Peyer's patch (tissue), 4 donors: ENCODE measurements at regions not wholly inside any gene's neighbourhood (a gene's known extent, or its start where the extent isn't known, plus 50 kb on each side); places are given as distances from the start of the nearest gene placed in this dataset.

Experiments used
- DNase-seq, 3 donors: peaks; one replicate each; pipeline ENCODE4 v3.0.0-alpha.2; 2017 to 2019
- H3K27ac ChIP-seq, 4 donors: fragments of 200-600 bp; sonication (generic); one replicate each; pipeline ENCODE4 v1.5.1; 2016 to 2019
- H3K27me3 ChIP-seq, 2 donors: fragments of 200-600 bp; sonication (generic); one replicate each; pipeline ENCODE4 v1.5.1; 2019
- H3K36me3 ChIP-seq, 3 donors: fragments of 200-600 bp; sonication (generic); one replicate each; pipeline ENCODE4 v1.5.1; 2016 to 2019
- H3K4me1 ChIP-seq, 4 donors: fragments of 200-600 bp; sonication (generic); one replicate each; pipeline ENCODE4 v1.5.1; 2016 to 2019
- H3K4me3 ChIP-seq, 4 donors: fragments of 200-600 bp; sonication (generic); 1 replicate in 3 of 4; 2 replicates in 1 of 4; pipeline ENCODE4 v1.5.1; 2016 to 2019; ENCODE audit warnings: mild to moderate bottlenecking in 1 of 4
- H3K9me3 ChIP-seq, 4 donors: fragments of 200-600 bp; sonication (generic); one replicate each; pipeline ENCODE4 v1.5.1; 2016 to 2019; ENCODE audit warnings: mild to moderate bottlenecking in 1 of 4
- POLR2A ChIP-seq, 2 donors: fragments of 450-650 bp; IDR thresholded peaks; one replicate each; pipeline ENCODE4 v1.5.1; 2017; ENCODE audit warnings: antibody characterized with exemption in 2 of 2, mild to moderate bottlenecking in 2 of 2, moderate library complexity in 2 of 2
- TF ChIP-seq, protein P1 (sequence below), 6 experiments: fragments of 450-650 bp in 4 of 6; fragments of 200-600 bp in 2 of 6; sonication (generic) in 1 of 6; IDR thresholded peaks; one replicate each; pipeline ENCODE4 v1.5.1; 2017 to 2019; ENCODE audit warnings: antibody characterized with exemption in 6 of 6, mild to moderate bottlenecking in 3 of 6, moderate library complexity in 1 of 6

DNA sequence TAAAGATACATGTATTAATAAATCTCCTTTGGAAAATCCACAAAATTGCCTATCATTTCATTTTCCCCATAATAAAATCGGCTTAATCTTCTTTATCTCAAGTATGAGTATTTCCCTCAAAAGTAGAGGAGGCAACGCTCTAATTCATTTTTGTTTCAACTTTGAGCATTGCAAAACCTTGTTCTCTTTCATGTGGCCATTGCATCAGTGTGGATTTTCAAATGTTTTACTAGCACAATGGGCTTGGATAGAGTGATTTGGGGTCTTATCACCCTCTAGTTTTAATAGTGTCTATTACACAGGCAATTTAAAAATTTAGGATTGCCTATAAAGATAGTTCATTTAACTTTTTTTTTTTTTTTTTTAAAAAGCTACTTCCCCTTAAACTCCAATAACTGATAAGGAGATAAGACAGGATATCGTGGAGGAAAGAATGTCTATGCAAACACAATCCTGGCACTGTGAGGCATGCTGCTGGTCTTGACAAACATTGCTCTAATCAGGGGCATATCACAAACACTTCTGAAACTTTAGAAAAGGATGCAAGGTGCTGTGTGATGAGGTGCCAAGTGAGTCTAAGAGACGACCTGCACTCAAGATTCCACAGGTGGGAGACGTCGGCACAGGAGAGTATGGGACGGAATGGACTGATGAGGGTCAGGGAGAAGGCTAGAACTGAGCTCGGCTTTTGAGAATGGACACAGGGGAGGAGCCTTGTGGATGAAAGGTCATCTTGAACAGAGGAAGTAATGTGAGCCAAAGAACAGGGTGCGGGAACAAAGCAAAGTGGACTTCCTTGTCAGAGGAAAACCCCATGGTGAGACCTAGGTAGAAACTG lies 199.7 kb downstream of the IRS2 start:
- Histone ChIP-seq H3K4me1 (peaks cover 0 to 16% (median 0%) of the 10 kb centered on the region in 4 donors), H3K27ac (peak overlapping the region in 3 of 4 donors; percentile 30 to 82 (median 54)), H3K36me3 (no peaks in the 10 kb centered on the region), H3K4me3 (no peak overlapping the region), H3K9me3 (no peaks in the 10 kb centered on the region), H3K27me3 (no peaks in the 10 kb centered on the region)
- peak in 2 of 3 donors; percentile 64 to 75 for DNase-seq
- peak in 1 of 2 donors; percentile 30 for TF ChIP-seq POLR2A (IDR thresholded peaks at IDR 0.05)
- TF ChIP-seq, protein P1, sequence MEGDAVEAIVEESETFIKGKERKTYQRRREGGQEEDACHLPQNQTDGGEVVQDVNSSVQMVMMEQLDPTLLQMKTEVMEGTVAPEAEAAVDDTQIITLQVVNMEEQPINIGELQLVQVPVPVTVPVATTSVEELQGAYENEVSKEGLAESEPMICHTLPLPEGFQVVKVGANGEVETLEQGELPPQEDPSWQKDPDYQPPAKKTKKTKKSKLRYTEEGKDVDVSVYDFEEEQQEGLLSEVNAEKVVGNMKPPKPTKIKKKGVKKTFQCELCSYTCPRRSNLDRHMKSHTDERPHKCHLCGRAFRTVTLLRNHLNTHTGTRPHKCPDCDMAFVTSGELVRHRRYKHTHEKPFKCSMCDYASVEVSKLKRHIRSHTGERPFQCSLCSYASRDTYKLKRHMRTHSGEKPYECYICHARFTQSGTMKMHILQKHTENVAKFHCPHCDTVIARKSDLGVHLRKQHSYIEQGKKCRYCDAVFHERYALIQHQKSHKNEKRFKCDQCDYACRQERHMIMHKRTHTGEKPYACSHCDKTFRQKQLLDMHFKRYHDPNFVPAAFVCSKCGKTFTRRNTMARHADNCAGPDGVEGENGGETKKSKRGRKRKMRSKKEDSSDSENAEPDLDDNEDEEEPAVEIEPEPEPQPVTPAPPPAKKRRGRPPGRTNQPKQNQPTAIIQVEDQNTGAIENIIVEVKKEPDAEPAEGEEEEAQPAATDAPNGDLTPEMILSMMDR (IDR thresholded peaks at IDR 0.05), result no peak

DNA sequence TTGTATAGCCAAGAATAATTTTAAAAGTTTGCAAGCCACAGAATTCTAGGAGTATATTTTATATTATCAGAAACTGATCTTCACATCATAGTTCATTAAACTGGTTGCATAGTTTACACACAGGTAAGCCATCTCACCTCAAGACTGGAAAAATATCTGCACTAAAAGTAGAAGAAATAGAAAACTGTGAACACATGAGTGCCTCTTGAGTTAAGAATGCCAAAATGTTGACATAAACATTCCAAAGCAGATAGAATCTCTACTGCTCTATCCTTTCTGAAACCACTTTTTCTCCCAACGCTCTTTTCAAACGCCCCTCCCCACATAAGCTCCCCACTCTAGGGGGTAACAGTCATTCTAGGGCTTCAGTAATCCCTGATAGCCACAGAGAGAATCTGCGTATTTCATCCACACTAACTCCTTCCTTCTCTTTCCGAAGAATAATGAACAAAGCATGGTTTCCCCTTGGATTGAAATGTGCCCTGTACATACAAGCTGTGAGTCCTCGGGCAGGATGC lies 201.5 kb downstream of the IRS2 start:
- Histone ChIP-seq H3K36me3 (no peaks in the 10 kb centered on the region), H3K27ac (no peak overlapping the region), H3K4me1 (peaks cover 0 to 7% (median 0%) of the 10 kb centered on the region in 4 donors), H3K4me3 (no peak overlapping the region), H3K27me3 (no peaks in the 10 kb centered on the region), H3K9me3 (no peaks in the 10 kb centered on the region)
- TF ChIP-seq POLR2A (IDR thresholded peaks at IDR 0.05), result no peak
- TF ChIP-seq, protein P1 (IDR thresholded peaks at IDR 0.05), result no peak
- no peak for DNase-seq

DNA sequence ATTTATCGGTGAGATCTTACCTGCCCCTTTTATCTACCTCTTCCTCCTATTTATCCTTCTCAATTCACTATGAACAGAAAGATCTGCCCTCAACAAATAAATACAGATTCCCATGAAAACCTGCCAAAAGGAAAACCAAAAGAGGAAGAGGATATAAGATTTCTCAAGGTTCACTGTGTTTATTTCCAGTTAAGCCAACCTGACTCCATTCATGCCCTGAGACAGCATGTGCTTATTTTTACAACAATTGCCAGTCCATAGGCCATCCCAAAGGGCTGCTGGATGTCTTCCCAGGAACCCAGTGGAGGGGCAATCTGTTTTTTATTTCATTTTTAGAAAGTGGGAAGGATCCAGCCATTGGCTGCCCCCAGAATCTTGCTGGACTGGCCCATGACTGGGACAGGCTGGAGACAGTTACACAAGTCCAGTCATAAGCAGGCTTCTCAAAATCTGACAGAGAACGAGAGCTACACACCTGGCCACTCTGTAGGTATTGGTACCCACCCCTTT lies 209.1 kb downstream of the IRS2 start:
- H3K27ac ChIP-seq, result no peak overlapping the region

DNA sequence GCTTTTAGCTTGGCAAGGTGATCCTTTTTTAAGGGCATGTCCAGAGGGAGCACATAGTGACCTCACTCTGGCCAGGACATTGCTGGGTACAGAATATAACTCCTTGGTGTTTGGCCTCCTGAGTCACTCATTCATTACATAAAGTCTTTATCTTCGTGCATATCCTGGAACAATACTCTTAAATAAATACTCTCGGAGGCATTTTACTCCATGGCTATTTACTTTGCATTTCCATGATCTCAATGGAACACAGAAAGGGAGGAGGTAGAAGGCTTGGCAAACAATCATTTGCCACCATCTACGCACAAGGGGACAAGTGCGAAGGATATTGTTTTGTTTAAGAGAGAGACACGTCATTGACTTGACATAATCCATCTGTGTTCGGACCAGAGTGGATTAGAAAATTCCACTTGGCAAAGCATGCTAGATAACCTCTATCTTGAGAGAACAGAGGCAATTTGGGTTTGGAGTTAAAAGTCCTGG lies 210.0 kb downstream of the IRS2 start:
- H3K4me3 ChIP-seq, result no peak overlapping the region
- no peaks in the 10 kb centered on the region for H3K9me3 ChIP-seq
- no peaks in the 10 kb centered on the region for H3K27me3 ChIP-seq
- DNase-seq, result no peak
- no peaks in the 10 kb centered on the region for H3K4me1 ChIP-seq
- H3K36me3 ChIP-seq, result no peaks in the 10 kb centered on the region
- no peak overlapping the region for H3K27ac ChIP-seq
- TF ChIP-seq, protein P1 (IDR thresholded peaks at IDR 0.05), result no peak
- TF ChIP-seq POLR2A (IDR thresholded peaks at IDR 0.05), result no peak

More for the DNA sequence above, 209.1 kb downstream of the IRS2 start:
- no peaks in the 10 kb centered on the region for H3K4me1 ChIP-seq
- no peaks in the 10 kb centered on the region for H3K27me3 ChIP-seq
- H3K36me3 ChIP-seq, result no peaks in the 10 kb centered on the region
- H3K9me3 ChIP-seq, result no peaks in the 10 kb centered on the region
- H3K4me3 ChIP-seq, result no peak overlapping the region
- TF ChIP-seq, protein P1 (IDR thresholded peaks at IDR 0.05), result no peak
- TF ChIP-seq POLR2A (IDR thresholded peaks at IDR 0.05), result no peak
- DNase-seq, result no peak

DNA sequence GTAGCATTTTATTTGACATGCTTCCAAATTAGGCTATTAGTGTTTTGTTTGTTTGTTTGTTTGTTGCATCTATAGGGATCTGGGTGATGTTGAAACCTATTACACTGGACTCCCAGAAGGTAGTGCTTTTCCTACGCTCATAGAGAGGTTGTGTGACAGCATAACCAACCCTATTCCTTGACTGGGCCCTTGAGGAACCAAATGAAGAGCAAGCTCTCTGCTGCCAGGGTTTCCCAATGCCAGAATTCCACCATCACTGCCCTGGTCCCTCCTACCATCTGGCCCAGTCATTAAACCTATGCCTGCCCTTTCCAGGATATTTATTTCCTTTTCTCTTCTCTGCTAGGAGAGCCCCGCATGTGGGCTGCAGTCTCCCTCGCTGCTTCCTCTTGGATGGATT lies 210.6 kb downstream of the IRS2 start:
- TF ChIP-seq, protein P1 (IDR thresholded peaks at IDR 0.05), result no peak
- TF ChIP-seq POLR2A (IDR thresholded peaks at IDR 0.05), result no peak
- H3K27me3 ChIP-seq, result no peaks in the 10 kb centered on the region
- H3K4me3 ChIP-seq, result no peak overlapping the region
- no peaks in the 10 kb centered on the region for H3K36me3 ChIP-seq
- peaks cover 0 to 1% (median 0%) of the 10 kb centered on the region in 4 donors for H3K4me1 ChIP-seq
- H3K27ac ChIP-seq, result no peak overlapping the region
- no peak for DNase-seq
- H3K9me3 ChIP-seq, result no peaks in the 10 kb centered on the region
